Thoracic aorta (tissue), 2 donors: ENCODE measurements at regions not wholly inside any gene's neighbourhood (a gene's known extent, or its start where the extent isn't known, plus 50 kb on each side); places are given as distances from the start of the nearest gene placed in this dataset.

ENCODE experiments used
- ATAC-seq: fragments of 150-250 bp; one replicate; pipeline ENCODE4 v1.8.0; 2017; ENCODE audit warnings: low read depth; ENCODE audit not compliant: insufficient number of reproducible peaks, low FRiP score
- DNase-seq: peaks from one replicate; pipeline ENCODE4 v3.0.0-alpha.2; 2020; ENCODE audit warnings: low spot score
- H3K27ac ChIP-seq, 2 donors: fragments of 200-600 bp; sonication (generic); 1 replicate in 1 of 2; 2 replicates in 1 of 2; pipeline ENCODE4 v1.5.1; 2016; ENCODE audit warnings: mild to moderate bottlenecking in 2 of 2, moderate library complexity in 2 of 2
- H3K27me3 ChIP-seq: fragments of 200-600 bp; sonication (generic); replicated peaks from 2 replicates; pipeline ENCODE4 v1.6.0; 2016; ENCODE audit warnings: mild to moderate bottlenecking; ENCODE audit not compliant: insufficient read depth
- H3K36me3 ChIP-seq: fragments of 200-600 bp; sonication (generic); one replicate; pipeline ENCODE4 v1.5.1; 2016
- H3K4me1 ChIP-seq, 2 donors: fragments of 200-600 bp; sonication (generic); 1 replicate in 1 of 2; 2 replicates in 1 of 2; pipeline versions ENCODE4 v1.5.1 to v1.6.0; 2016; ENCODE audit warnings: low read depth in 2 of 2, mild to moderate bottlenecking in 1 of 2; ENCODE audit not compliant: control insufficient read depth in 1 of 2
- H3K4me3 ChIP-seq: fragments of 200-600 bp; sonication (generic); 2 replicates; pipeline ENCODE4 v1.5.1; 2016; ENCODE audit warnings: mild to moderate bottlenecking
- H3K9me3 ChIP-seq: fragments of 200-600 bp; sonication (generic); 2 replicates; pipeline ENCODE4 v1.5.1; 2016
- TF ChIP-seq, protein P1 (sequence below): fragments of 200-600 bp; sonication (generic); IDR thresholded peaks from one replicate; pipeline ENCODE4 v1.5.1; 2019; ENCODE audit warnings: antibody characterized with exemption

- no peaks in the 10 kb centered on the region for H3K27me3 ChIP-seq
- ATAC-seq (no peak), DNase-seq (no peak)
- peaks cover 18 to 31% of the 10 kb centered on the region in 2 donors for H3K4me1 ChIP-seq
- TF ChIP-seq, protein P1, sequence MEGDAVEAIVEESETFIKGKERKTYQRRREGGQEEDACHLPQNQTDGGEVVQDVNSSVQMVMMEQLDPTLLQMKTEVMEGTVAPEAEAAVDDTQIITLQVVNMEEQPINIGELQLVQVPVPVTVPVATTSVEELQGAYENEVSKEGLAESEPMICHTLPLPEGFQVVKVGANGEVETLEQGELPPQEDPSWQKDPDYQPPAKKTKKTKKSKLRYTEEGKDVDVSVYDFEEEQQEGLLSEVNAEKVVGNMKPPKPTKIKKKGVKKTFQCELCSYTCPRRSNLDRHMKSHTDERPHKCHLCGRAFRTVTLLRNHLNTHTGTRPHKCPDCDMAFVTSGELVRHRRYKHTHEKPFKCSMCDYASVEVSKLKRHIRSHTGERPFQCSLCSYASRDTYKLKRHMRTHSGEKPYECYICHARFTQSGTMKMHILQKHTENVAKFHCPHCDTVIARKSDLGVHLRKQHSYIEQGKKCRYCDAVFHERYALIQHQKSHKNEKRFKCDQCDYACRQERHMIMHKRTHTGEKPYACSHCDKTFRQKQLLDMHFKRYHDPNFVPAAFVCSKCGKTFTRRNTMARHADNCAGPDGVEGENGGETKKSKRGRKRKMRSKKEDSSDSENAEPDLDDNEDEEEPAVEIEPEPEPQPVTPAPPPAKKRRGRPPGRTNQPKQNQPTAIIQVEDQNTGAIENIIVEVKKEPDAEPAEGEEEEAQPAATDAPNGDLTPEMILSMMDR = no peak
- H3K27ac ChIP-seq = peak overlapping the region; percentile 89 to 95
- H3K9me3 ChIP-seq = no peaks in the 10 kb centered on the region
- H3K4me3 ChIP-seq = peak overlapping the region; percentile 74
- H3K36me3 ChIP-seq = no peaks in the 10 kb centered on the region
These were observed 236.3 kb upstream of the ZNF217 start for GRCh38 chr20:53829724-53830521.

DNA sequence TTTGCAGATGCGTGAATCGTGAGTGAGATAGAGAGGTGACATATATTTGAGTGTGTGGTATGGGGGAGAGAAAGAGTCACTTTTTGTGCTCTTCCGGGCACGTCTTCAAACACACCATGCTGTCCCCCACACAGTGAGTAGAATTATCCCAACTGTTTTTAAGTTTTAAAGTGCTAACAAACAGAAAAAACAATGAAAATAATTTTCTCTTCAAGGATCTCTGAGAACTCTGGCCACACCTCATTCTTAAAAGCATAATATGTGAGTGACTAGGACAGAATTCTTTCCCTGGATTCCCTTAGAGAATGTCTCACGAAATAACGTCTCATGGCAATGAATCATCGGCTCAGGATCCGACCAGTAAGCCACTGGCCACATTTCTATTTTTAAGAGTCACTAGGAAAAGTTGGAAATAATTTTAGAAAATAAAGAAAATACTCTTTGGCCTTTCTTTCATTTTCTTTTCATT is 235.7 kb upstream of the ZNF217 start:
- Histone ChIP-seq H3K4me3 (peak overlapping the region; percentile 74), H3K27ac (peak overlapping the region; percentile 89 to 95), H3K4me1 (peaks cover 15 to 31% of the 10 kb centered on the region in 2 donors), H3K36me3 (no peaks in the 10 kb centered on the region), H3K27me3 (no peaks in the 10 kb centered on the region), H3K9me3 (no peaks in the 10 kb centered on the region)
- ATAC-seq (peak; percentile 72), DNase-seq (peak; percentile 17)
- TF ChIP-seq, protein P1 = no peak

DNA sequence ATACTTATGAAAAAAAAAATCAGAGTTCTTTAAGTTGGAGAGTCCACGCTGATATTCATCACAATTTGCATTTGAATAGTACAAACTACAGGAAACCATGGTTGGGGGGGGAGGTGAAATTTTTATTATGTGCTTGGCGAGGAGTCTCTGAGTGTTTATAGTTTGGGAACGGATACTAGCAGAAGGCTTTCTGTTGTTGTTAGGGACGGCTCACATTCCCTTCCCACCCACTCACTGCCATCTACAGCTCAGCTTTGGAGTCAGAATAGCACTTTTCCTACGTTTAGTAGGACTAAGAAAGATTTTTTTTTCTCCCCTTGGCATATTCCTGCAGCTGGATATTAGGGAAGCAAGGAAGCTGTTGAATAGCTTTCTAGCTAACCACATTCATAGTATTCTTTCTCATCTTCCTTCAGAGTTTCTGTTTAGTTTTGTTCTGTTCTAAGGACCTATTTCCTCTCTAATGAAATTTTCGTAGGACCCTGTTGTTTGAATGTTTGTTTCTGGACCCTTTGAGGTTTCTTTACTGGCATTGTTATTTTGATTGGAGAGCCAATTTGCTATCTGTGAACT is 235.1 kb upstream of the ZNF217 start:
- Histone ChIP-seq H3K4me3 (peak overlapping the region; percentile 74), H3K4me1 (peaks cover 11 to 31% of the 10 kb centered on the region in 2 donors), H3K36me3 (no peaks in the 10 kb centered on the region), H3K27me3 (no peaks in the 10 kb centered on the region), H3K27ac (peak overlapping the region; percentile 89 to 95), H3K9me3 (no peaks in the 10 kb centered on the region)
- ATAC-seq = peak; percentile 48
- DNase-seq = no peak
- TF ChIP-seq, protein P1 = no peak

DNA sequence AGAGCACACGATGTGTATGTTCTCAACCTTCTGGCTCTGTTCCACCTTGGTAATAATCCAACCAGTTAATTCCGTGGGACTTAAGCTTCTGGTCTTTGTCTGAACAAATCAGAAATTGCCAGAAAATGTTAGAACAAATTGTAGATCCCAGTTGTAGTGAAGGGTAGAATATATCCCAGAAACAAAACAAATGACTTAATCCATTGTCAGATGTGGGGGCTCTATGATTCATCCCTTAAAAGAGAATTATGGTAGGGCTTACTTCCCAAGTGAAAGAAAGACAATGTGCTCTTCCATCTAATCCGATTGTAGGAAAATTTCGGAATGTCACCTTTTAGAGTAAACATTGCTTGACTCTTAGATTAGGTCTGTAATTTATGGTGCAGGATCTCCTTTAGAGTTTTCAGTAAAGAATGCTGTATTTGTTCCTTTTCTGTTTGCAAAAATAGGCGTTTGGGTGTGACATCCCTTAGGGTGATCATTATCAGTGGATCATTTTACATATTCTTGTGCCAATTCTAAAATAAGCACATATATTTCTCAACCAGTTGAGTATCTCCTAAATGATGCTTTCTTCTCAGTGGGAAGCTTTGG is 234.5 kb upstream of the ZNF217 start:
- H3K27me3 ChIP-seq = no peaks in the 10 kb centered on the region
- peak overlapping the region; percentile 89 to 95 for H3K27ac ChIP-seq
- ATAC-seq (no peak), DNase-seq (no peak)
- no peaks in the 10 kb centered on the region for H3K9me3 ChIP-seq
- H3K4me1 ChIP-seq = peaks cover 11 to 31% of the 10 kb centered on the region in 2 donors
- TF ChIP-seq, protein P1 = no peak
- peak overlapping the region; percentile 74 for H3K4me3 ChIP-seq
- no peaks in the 10 kb centered on the region for H3K36me3 ChIP-seq
